Neural crest cell (in vitro differentiated cells): ENCODE measurements at regions not wholly inside any gene's neighbourhood (a gene's known extent, or its start where the extent isn't known, plus 50 kb on each side); places are given as distances from the start of the nearest gene placed in this dataset.
A peak's percentile ranks its signal among the peaks of the same experiment; 100 is the strongest.
"Not testable (repeated sequence)": the region's sequence is repeated elsewhere in the genome, so short reads cannot be mapped to it uniquely, and the experiment has no call there.

Experiments
- DNase-seq: peaks from one replicate; pipeline ENCODE4 v3.0.0; 2021; ENCODE audit warnings: low read depth, mixed read lengths, low spot score
- H3K27ac Mint-ChIP-seq: one replicate; pipeline ENCODE4 v1.8.0; 2021; ENCODE audit warnings: mild to moderate bottlenecking, mixed read lengths; ENCODE audit not compliant: unreplicated experiment
- H3K27me3 Mint-ChIP-seq: 2 replicates; pipeline ENCODE4 v1.8.0; 2021; ENCODE audit warnings: low read depth, mild to moderate bottlenecking, mixed read lengths
- H3K36me3 Mint-ChIP-seq: 2 replicates; pipeline ENCODE4 v1.8.0; 2021; ENCODE audit warnings: low read depth, mild to moderate bottlenecking, mixed read lengths
- H3K4me1 Mint-ChIP-seq: 2 replicates; pipeline ENCODE4 v1.8.0; 2021; ENCODE audit warnings: mixed read lengths
- H3K4me3 Mint-ChIP-seq: one replicate; pipeline ENCODE4 v1.8.0; 2021; ENCODE audit warnings: mild to moderate bottlenecking, mixed read lengths
- H3K9me3 Mint-ChIP-seq: 2 replicates; pipeline ENCODE4 v1.8.0; 2021; ENCODE audit warnings: mixed read lengths
- TF ChIP-seq, protein P1 (sequence below): fragments of 200-600 bp; sonication (generic); conservative IDR thresholded peaks from 2 replicates; pipeline ENCODE4 v1.5.0; 2021; ENCODE audit warnings: antibody characterized with exemption, mild to moderate bottlenecking

GRCh38 chr4:75340561-75340960 lies 173.6 kb downstream of the RCHY1 start:
- Mint-ChIP-seq H3K9me3 (peaks cover under 1% of the 10 kb centered on the region), H3K36me3 (peaks cover 2% of the 10 kb centered on the region), H3K4me1 (no peaks in the 10 kb centered on the region), H3K4me3 (no peak overlapping the region), H3K27ac (no peak overlapping the region), H3K27me3 (no peaks in the 10 kb centered on the region)
- DNase-seq: no peak
- TF ChIP-seq, protein P1, sequence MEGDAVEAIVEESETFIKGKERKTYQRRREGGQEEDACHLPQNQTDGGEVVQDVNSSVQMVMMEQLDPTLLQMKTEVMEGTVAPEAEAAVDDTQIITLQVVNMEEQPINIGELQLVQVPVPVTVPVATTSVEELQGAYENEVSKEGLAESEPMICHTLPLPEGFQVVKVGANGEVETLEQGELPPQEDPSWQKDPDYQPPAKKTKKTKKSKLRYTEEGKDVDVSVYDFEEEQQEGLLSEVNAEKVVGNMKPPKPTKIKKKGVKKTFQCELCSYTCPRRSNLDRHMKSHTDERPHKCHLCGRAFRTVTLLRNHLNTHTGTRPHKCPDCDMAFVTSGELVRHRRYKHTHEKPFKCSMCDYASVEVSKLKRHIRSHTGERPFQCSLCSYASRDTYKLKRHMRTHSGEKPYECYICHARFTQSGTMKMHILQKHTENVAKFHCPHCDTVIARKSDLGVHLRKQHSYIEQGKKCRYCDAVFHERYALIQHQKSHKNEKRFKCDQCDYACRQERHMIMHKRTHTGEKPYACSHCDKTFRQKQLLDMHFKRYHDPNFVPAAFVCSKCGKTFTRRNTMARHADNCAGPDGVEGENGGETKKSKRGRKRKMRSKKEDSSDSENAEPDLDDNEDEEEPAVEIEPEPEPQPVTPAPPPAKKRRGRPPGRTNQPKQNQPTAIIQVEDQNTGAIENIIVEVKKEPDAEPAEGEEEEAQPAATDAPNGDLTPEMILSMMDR: no peak

DNA sequence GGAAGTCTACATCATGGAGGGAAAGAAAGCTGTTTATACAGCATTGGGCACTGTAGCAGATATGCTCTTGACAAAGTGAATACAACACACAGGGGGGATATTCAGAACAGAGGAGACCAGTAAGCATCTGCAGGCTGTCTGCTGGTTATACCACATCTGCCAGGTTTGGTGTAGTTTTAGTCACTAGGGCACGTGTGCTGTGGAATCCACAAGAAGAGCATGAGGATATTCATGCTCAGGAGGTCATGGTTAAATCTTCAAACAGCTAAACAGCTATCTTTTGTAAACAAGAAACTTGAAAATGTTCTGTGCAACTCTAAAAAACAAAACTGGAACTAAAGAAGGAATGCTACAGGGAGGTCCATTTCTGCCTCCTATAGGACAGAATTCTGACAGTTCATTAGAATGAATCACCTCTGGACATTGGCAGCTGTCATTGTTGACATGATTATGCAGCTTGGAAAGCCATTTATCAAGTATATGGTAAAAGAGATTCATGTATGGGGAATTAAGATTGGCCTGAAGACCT lies 175.8 kb downstream of the RCHY1 start:
- peaks cover 12% of the 10 kb centered on the region for H3K9me3 Mint-ChIP-seq
- H3K4me1 Mint-ChIP-seq: no peaks in the 10 kb centered on the region
- H3K27ac Mint-ChIP-seq: no peak overlapping the region
- H3K4me3 Mint-ChIP-seq: no peak overlapping the region
- TF ChIP-seq, protein P1: no peak
- peaks cover 10% of the 10 kb centered on the region for H3K36me3 Mint-ChIP-seq
- H3K27me3 Mint-ChIP-seq: no peaks in the 10 kb centered on the region
- no peak for DNase-seq

- Mint-ChIP-seq H3K27me3 (no peaks in the 10 kb centered on the region), H3K36me3 (peaks cover 2% of the 10 kb centered on the region), H3K4me1 (peaks cover 33% of the 10 kb centered on the region), H3K9me3 (peaks cover 4% of the 10 kb centered on the region), H3K27ac (peak overlapping the region; percentile 28), H3K4me3 (no peak overlapping the region)
- TF ChIP-seq, protein P1: no peak
- DNase-seq: no peak
Measured at GRCh38 chr4:75327804-75328512, 186.2 kb downstream of the RCHY1 start.

GRCh38 chr4:75325318-75325979 lies 188.8 kb downstream of the RCHY1 start:
- H3K9me3 Mint-ChIP-seq: no peaks in the 10 kb centered on the region
- H3K4me3 Mint-ChIP-seq: no peak overlapping the region
- no peak overlapping the region for H3K27ac Mint-ChIP-seq
- no peaks in the 10 kb centered on the region for H3K27me3 Mint-ChIP-seq
- peaks cover 2% of the 10 kb centered on the region for H3K36me3 Mint-ChIP-seq
- TF ChIP-seq, protein P1: no peak
- peaks cover 33% of the 10 kb centered on the region for H3K4me1 Mint-ChIP-seq
- no peak for DNase-seq

GRCh38 chr4:75321484-75321883 lies 192.7 kb downstream of the RCHY1 start:
- no peaks in the 10 kb centered on the region for H3K27me3 Mint-ChIP-seq
- H3K27ac Mint-ChIP-seq: no peak overlapping the region
- DNase-seq: no peak
- H3K4me3 Mint-ChIP-seq: no peak overlapping the region
- peaks cover 3% of the 10 kb centered on the region for H3K9me3 Mint-ChIP-seq
- peaks cover 14% of the 10 kb centered on the region for H3K4me1 Mint-ChIP-seq
- peaks cover 8% of the 10 kb centered on the region for H3K36me3 Mint-ChIP-seq
- TF ChIP-seq, protein P1: no peak

DNA sequence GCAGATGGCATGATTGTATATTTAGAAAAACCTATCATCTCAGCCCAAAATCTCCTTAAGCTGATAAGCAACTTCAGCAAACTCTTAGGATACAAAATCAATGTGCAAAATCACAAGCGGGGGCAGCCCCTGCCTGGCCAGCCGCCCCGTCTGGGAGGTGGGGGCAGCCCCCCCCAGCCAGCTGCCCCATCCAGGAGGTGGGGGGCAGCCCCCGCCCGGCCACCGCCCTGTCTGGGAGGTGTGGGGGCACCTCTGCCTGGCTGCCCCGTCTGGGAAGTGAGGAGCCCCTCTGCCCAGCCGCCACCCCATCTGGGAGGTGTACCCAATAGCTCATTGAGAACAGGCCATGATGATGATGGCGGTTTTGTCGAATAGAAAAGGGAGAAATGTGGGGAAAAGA lies 196.6 kb downstream of the RCHY1 start:
- H3K9me3 Mint-ChIP-seq: peaks cover 11% of the 10 kb centered on the region
- not testable (repeated sequence) for H3K27ac Mint-ChIP-seq, DNase-seq, H3K27me3 Mint-ChIP-seq, H3K4me3 Mint-ChIP-seq, H3K4me1 Mint-ChIP-seq
- H3K36me3 Mint-ChIP-seq: peaks cover 15% of the 10 kb centered on the region
